ENCODE measurements at regions not wholly inside any gene's neighbourhood (a gene's known extent, or its start where the extent isn't known, plus 50 kb on each side); places are given as distances from the start of the nearest gene placed in this dataset.

GRCh38 chr5:56594792-56595191, 220.6 kb upstream of the MAP3K1 start:
- no peak for DNase-seq (ENCODE audit: low read depth)
- no peak for TF ChIP-seq CTCF (IDR thresholded peaks at IDR 0.05; ENCODE audit: insufficient read depth, low read depth, low read length, missing control alignments)
- no peak overlapping the region for H3K4me3 ChIP-seq (ENCODE audit: low read length)

GRCh38 chr5:56591081-56591480, 224.3 kb upstream of the MAP3K1 start:
- no peak overlapping the region for H3K4me3 ChIP-seq (ENCODE audit: low read length)
- DNase-seq (ENCODE audit: low read depth) = no peak
- no peak for TF ChIP-seq CTCF (IDR thresholded peaks at IDR 0.05; ENCODE audit: insufficient read depth, low read depth, low read length, missing control alignments)

- H3K4me3 ChIP-seq (ENCODE audit: low read length) = no peak overlapping the region
- no peak for DNase-seq (ENCODE audit: low read depth)
- no peak for TF ChIP-seq CTCF (IDR thresholded peaks at IDR 0.05; ENCODE audit: insufficient read depth, low read depth, low read length, missing control alignments)
These were observed 225.9 kb upstream of the MAP3K1 start for GRCh38 chr5:56589481-56589860.

GRCh38 chr5:56588636-56589480, 226.5 kb upstream of the MAP3K1 start:
- no peak overlapping the region for H3K4me3 ChIP-seq (ENCODE audit: low read length)
- no peak for DNase-seq (ENCODE audit: low read depth)
- no peak for TF ChIP-seq CTCF (IDR thresholded peaks at IDR 0.05; ENCODE audit: insufficient read depth, low read depth, low read length, missing control alignments)

GRCh38 chr5:56588131-56588487, 227.2 kb upstream of the MAP3K1 start:
- H3K4me3 ChIP-seq (ENCODE audit: low read length) = no peak overlapping the region
- TF ChIP-seq CTCF (IDR thresholded peaks at IDR 0.05; ENCODE audit: insufficient read depth, low read depth, low read length, missing control alignments) = no peak
- no peak for DNase-seq (ENCODE audit: low read depth)

GRCh38 chr5:56587381-56588130, 227.8 kb upstream of the MAP3K1 start:
- DNase-seq (ENCODE audit: low read depth) = no peak
- no peak for TF ChIP-seq CTCF (IDR thresholded peaks at IDR 0.05; ENCODE audit: insufficient read depth, low read depth, low read length, missing control alignments)
- H3K4me3 ChIP-seq (ENCODE audit: low read length) = no peak overlapping the region

Measured in epithelial cell of esophagus (primary cell).